ENCODE measurements at regions not wholly inside any gene's neighbourhood (a gene's known extent, or its start where the extent isn't known, plus 50 kb on each side); places are given as distances from the start of the nearest gene placed in this dataset.
"Not testable (repeated sequence)": the region's sequence is repeated elsewhere in the genome, so short reads cannot be mapped to it uniquely, and the experiment has no call there.

DNA sequence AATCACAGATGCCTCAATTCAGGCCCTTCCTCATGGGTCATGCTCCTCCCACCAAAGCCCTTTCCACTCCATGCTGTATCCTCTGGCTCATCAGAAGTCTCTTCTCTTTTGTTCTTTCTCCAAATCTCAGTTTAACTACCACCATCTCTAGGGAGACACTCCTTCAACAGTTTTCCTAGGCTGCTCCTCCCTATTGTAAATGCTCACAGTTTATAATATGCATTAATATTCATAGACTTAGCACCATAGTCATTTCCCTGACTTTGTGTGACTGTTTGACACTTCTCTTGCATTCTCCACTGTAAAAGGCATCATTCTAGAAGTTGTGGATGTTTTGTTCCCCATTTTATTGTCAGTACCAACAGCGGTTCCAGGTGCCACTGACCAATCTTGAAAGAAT, 226.5 kb upstream of the PRSS1 start (continued):
- TF ChIP-seq, protein P1, sequence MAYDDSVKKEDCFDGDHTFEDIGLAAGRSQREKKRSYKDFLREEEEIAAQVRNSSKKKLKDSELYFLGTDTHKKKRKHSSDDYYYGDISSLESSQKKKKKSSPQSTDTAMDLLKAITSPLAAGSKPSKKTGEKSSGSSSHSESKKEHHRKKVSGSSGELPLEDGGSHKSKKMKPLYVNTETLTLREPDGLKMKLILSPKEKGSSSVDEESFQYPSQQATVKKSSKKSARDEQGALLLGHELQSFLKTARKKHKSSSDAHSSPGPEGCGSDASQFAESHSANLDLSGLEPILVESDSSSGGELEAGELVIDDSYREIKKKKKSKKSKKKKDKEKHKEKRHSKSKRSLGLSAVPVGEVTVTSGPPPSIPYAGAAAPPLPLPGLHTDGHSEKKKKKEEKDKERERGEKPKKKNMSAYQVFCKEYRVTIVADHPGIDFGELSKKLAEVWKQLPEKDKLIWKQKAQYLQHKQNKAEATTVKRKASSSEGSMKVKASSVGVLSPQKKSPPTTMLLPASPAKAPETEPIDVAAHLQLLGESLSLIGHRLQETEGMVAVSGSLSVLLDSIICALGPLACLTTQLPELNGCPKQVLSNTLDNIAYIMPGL (CRISPR knock-in tag; IDR thresholded peaks at IDR 0.05), result no peak
- TF ChIP-seq FOXJ3 (CRISPR knock-in tag; IDR thresholded peaks at IDR 0.05; ENCODE audit: borderline replicate concordance) (no peak), ATF1 (CRISPR knock-in tag; IDR thresholded peaks at IDR 0.05) (no peak), NFYB (CRISPR knock-in tag; conservative IDR thresholded peaks at IDR 0.05; ENCODE audit: low read depth) (no peak), TEAD1 (CRISPR knock-in tag; IDR thresholded peaks at IDR 0.05) (no peak), ZNF396 (CRISPR knock-in tag; IDR thresholded peaks at IDR 0.05; ENCODE audit: borderline replicate concordance) (no peak), NFATC4 (CRISPR knock-in tag; IDR thresholded peaks at IDR 0.05) (no peak)

DNA sequence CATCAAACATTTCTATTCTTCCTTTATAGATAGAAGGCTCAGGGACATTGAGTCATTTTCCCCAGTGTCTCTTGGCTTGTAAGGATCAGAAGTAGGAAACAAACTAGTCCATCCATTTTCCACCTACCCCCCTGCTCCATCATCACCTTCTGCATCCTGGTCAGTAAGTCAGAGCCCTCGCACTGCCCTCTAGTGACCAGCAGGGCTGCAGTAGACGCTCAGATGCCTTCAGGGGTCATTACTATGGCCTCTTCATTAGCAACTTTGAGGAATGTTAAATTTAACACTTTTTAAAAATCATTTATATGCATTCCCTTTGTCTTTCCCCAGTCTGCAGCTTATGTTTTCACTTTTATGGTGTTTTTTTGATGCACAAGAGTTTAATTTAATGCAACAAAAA, 228.4 kb upstream of the PRSS1 start:
- H3K36me3 Mint-ChIP-seq; H3K9me3 Mint-ChIP-seq; H3K4me1 Mint-ChIP-seq; POLR2A ChIA-PET; H3K27ac Mint-ChIP-seq; H3K4me3 Mint-ChIP-seq; H3K27me3 Mint-ChIP-seq (ENCODE audit: low read depth): not testable (repeated sequence)
- CTCF ChIA-PET, result interaction anchor here (0.8 to 2.1 kb wide), 6 partner anchors 15 to 197 kb away, joined by 3 to 8 read pairs (median 4); no protein-coding TSS in a partner anchor
- ATAC-seq (peak; percentile 82), DNase-seq (ENCODE audit: low spot score) (peak; percentile 43)
- TF ChIP-seq, protein P2, sequence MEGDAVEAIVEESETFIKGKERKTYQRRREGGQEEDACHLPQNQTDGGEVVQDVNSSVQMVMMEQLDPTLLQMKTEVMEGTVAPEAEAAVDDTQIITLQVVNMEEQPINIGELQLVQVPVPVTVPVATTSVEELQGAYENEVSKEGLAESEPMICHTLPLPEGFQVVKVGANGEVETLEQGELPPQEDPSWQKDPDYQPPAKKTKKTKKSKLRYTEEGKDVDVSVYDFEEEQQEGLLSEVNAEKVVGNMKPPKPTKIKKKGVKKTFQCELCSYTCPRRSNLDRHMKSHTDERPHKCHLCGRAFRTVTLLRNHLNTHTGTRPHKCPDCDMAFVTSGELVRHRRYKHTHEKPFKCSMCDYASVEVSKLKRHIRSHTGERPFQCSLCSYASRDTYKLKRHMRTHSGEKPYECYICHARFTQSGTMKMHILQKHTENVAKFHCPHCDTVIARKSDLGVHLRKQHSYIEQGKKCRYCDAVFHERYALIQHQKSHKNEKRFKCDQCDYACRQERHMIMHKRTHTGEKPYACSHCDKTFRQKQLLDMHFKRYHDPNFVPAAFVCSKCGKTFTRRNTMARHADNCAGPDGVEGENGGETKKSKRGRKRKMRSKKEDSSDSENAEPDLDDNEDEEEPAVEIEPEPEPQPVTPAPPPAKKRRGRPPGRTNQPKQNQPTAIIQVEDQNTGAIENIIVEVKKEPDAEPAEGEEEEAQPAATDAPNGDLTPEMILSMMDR (IDR thresholded peaks at IDR 0.05), result 0 out of 2 replicates have a peak, but pooled peaks have one; percentile 14

GRCh38 chr7:142520455-142520854, 228.8 kb upstream of the PRSS1 start:
- H3K27ac Mint-ChIP-seq; DNase-seq (ENCODE audit: low spot score); H3K9me3 Mint-ChIP-seq; H3K27me3 Mint-ChIP-seq (ENCODE audit: low read depth); H3K4me3 Mint-ChIP-seq; POLR2A ChIA-PET; ATAC-seq; H3K4me1 Mint-ChIP-seq; H3K36me3 Mint-ChIP-seq: not testable (repeated sequence)
- CTCF ChIA-PET, result interaction anchor here (0.8 to 2.1 kb wide), 6 partner anchors 14 to 196 kb away, joined by 3 to 8 read pairs (median 4); no protein-coding TSS in a partner anchor

DNA sequence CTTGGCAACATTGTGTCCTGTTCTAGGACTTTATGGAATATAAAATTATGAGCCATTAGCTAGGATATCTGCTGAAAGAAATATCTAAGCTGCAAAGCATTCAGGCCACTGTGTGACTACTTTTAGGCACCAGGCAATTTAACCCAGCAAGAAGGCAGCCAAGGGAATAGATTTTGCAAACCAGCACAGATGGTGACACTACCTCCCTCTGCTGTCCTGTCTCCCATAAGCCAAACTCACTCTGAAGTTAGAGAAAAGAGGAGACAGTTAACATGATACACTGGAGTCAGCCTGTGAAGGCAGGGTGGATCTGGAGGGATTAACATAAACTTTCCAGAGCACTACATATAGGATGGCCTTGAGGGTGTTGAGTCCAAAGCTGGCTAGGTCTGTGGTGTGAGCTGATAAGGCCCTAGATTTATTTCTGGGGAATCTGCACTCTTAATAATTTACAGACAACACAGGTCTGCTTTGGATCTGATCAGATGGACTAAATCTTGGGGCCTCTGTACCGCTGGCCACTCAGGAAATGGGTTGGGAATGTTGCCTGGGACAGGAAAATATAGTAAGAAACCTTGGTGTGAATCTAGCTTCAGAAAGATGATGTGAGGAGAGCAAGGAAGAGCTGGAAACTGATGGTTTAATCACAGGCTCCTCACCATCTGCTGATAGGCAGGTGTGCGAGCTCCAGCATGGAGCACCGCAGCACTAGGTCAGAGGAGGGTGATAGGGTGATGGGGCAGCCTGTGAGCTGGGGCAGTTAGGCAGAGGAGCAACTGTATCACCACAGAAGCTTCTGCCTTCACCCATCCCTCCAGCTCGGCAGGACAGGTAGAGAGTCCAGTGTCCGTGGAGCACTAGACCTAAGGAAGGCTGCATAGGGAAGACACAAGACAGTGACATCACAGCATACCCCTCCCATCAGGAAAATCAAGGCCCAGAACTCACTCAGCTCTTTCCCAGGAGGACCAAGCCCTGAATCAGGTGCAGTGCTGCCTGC, 229.9 kb upstream of the PRSS1 start:
- no peak overlapping the region for H3K27ac Mint-ChIP-seq
- H3K27me3 Mint-ChIP-seq (ENCODE audit: low read depth), result peaks cover 2% of the 10 kb centered on the region; the same call in 1 of the 2 replicates
- ChIA-PET CTCF (interaction anchor here (0.6 to 2.1 kb wide), 9 partner anchors 16 to 180 kb away, joined by 3 to 8 read pairs (median 4); no protein-coding TSS in a partner anchor), POLR2A (no interaction called here)
- TF ChIP-seq ELF4 (CRISPR knock-in tag; IDR thresholded peaks at IDR 0.05; ENCODE audit: low read depth) (no peak), RELA (CRISPR knock-in tag; IDR thresholded peaks at IDR 0.05; ENCODE audit: borderline replicate concordance) (no peak), ZBTB43 (CRISPR knock-in tag; IDR thresholded peaks at IDR 0.05) (no peak), USF1 (CRISPR knock-in tag; IDR thresholded peaks at IDR 0.05) (no peak)
- ATAC-seq (no peak), DNase-seq (ENCODE audit: low spot score) (no peak)
- H3K4me1 Mint-ChIP-seq, result peaks cover 9% of the 10 kb centered on the region
- H3K4me3 Mint-ChIP-seq, result no peak overlapping the region
- H3K9me3 Mint-ChIP-seq, result no peaks in the 10 kb centered on the region
- H3K36me3 Mint-ChIP-seq, result no peaks in the 10 kb centered on the region
